H1 (cell line): ENCODE measurements at regions not wholly inside any gene's neighbourhood (a gene's known extent, or its start where the extent isn't known, plus 50 kb on each side); places are given as distances from the start of the nearest gene placed in this dataset.

Source experiments
- CTCF ChIA-PET: fragments of 300-600 bp; sonication (Branson Sonifier 250); formaldehyde crosslinking; loops from one replicate; lab custom pipeline; 2021; ENCODE audit not compliant: partially characterized antibody; lab: Charles Lee
- POLR2A ChIA-PET: fragments of 300-600 bp; sonication (Branson Sonifier 250); formaldehyde crosslinking; loops from one replicate; lab custom pipeline; 2021; ENCODE audit warnings: inconsistent platforms; ENCODE audit not compliant: partially characterized antibody; lab: Charles Lee
- DNase-seq, 2 experiments: peaks; one replicate each; pipeline versions ENCODE4 v3.0.0 to v3.0.0-alpha.2; 2010 to 2022; ENCODE audit warnings: low spot score in 2 of 2, low read depth in 1 of 2, mixed read lengths in 1 of 2
- FAIRE-seq: peaks from 2 replicates; lab custom pipeline; 2011; peaks lifted over from hg19 to GRCh38; lab: Jason Lieb, UNC
- H2AFZ ChIP-seq: 2 replicates; pipeline ENCODE4 v1.8.1; 2012; ENCODE audit warnings: low read length, inconsistent platforms
- H2AK5ac ChIP-seq: 2 replicates; pipeline ENCODE4 v1.6.1; 2013; ENCODE audit warnings: low read depth, low read length
- H2BK120ac ChIP-seq: replicated peaks from 2 replicates; pipeline ENCODE3; 2013; ENCODE audit warnings: low read depth, low read length, inconsistent platforms
- H2BK12ac ChIP-seq: 2 replicates; pipeline ENCODE4 v1.6.1; 2013; ENCODE audit warnings: low read depth, low read length
- H2BK15ac ChIP-seq: 2 replicates; pipeline ENCODE4 v1.6.1; 2013; ENCODE audit warnings: low read length
- H2BK20ac ChIP-seq: 2 replicates; pipeline ENCODE4 v1.6.1; 2013; ENCODE audit warnings: low read length
- H2BK5ac ChIP-seq: 2 replicates; pipeline ENCODE4 v1.6.1; 2013; ENCODE audit warnings: low read depth, low read length
- H3K14ac ChIP-seq: 2 replicates; pipeline ENCODE4 v1.6.1; 2013; ENCODE audit warnings: inconsistent platforms; ENCODE audit not compliant: insufficient read length
- H3K18ac ChIP-seq: 2 replicates; pipeline ENCODE4 v1.6.1; 2013; ENCODE audit warnings: low read length; ENCODE audit errors: extremely low read depth
- H3K23ac ChIP-seq: 2 replicates; pipeline ENCODE4 v1.6.1; 2013; ENCODE audit warnings: inconsistent platforms; ENCODE audit not compliant: insufficient read length
- H3K23me2 ChIP-seq: 2 replicates; pipeline ENCODE4 v1.6.1; 2013; ENCODE audit warnings: low read depth, low read length
- H3K27ac ChIP-seq: 2 replicates; pipeline ENCODE4 v1.6.1; 2011; ENCODE audit warnings: low read depth, low read length, inconsistent platforms
- H3K27me3 ChIP-seq, 4 experiments: replicated peaks in 1 of 4; 1 replicate in 1 of 4; 2 replicates in 3 of 4; pipeline versions ENCODE4 v1.6.1 to v1.8.1; 2011 to 2013; ENCODE audit warnings: low read length in 3 of 4, mild to moderate bottlenecking in 3 of 4, inconsistent platforms in 2 of 4, mixed read lengths in 2 of 4, moderate library complexity in 1 of 4; ENCODE audit not compliant: control insufficient read depth in 3 of 4, insufficient read depth in 3 of 4; ENCODE audit errors: extremely low read depth in 1 of 4
- H3K36me3 ChIP-seq, 4 experiments: 2 replicates each; pipeline versions ENCODE4 v1.6.1 to v1.8.1; 2011 to 2013; ENCODE audit warnings: mild to moderate bottlenecking in 4 of 4, low read length in 3 of 4, moderate library complexity in 2 of 4, control low read depth in 1 of 4, inconsistent platforms in 1 of 4; ENCODE audit not compliant: insufficient read depth in 4 of 4, control insufficient read depth in 2 of 4
- H3K4ac ChIP-seq: replicated peaks from 2 replicates; pipeline ENCODE3; 2013; ENCODE audit warnings: low read length, low read depth, mixed read lengths, inconsistent platforms; ENCODE audit not compliant: insufficient read length
- H3K4me1 ChIP-seq, 4 experiments: replicated peaks in 1 of 4; 1 replicate in 1 of 4; 2 replicates in 3 of 4; pipeline versions ENCODE4 v1.6.1 to v1.8.1; 2011 to 2013; ENCODE audit warnings: low read length in 3 of 4, inconsistent platforms in 2 of 4, mixed read lengths in 1 of 4; ENCODE audit not compliant: insufficient read depth in 4 of 4, control insufficient read depth in 3 of 4
- H3K4me2 ChIP-seq, 2 experiments: 2 replicates each; pipeline versions ENCODE4 v1.6.1 to v1.8.1; 2011 to 2013; ENCODE audit warnings: low read depth in 2 of 2, low read length in 2 of 2, control low read depth in 1 of 2, inconsistent platforms in 1 of 2, mild to moderate bottlenecking in 1 of 2; ENCODE audit not compliant: insufficient read depth in 1 of 2
- H3K4me3 ChIP-seq, 4 experiments: fragments of 200-600, 300-600 bp in 1 of 4; sonication (generic), shearing (Covaris generic), sonication (Bioruptor Twin) in 1 of 4; 2 replicates each; pipeline versions ENCODE4 v1.5.1 to v1.8.1; 2011 to 2016; ENCODE audit warnings: low read length in 4 of 4, low read depth in 3 of 4, control low read depth in 2 of 4, inconsistent platforms in 2 of 4, mild to moderate bottlenecking in 2 of 4, mixed read lengths in 1 of 4, moderate library complexity in 1 of 4; ENCODE audit not compliant: insufficient read depth in 2 of 4; ENCODE audit errors: extremely low read depth in 1 of 4
- H3K56ac ChIP-seq: replicated peaks from 2 replicates; pipeline ENCODE3; 2013; ENCODE audit warnings: low read depth, mild to moderate bottlenecking, mixed read lengths, low read length, inconsistent platforms; ENCODE audit not compliant: insufficient read length
- H3K79me1 ChIP-seq: 2 replicates; pipeline ENCODE4 v1.6.1; 2013; ENCODE audit warnings: low read depth, low read length, control low read depth
- H3K79me2 ChIP-seq, 2 experiments: 2 replicates each; pipeline versions ENCODE4 v1.6.1 to v1.8.1; 2012 to 2013; ENCODE audit warnings: low read length in 2 of 2, mild to moderate bottlenecking in 2 of 2, inconsistent platforms in 1 of 2; ENCODE audit not compliant: insufficient read depth in 2 of 2, control insufficient read depth in 1 of 2
- H3K9ac ChIP-seq, 4 experiments: replicated peaks in 1 of 4; 1 replicate in 1 of 4; 2 replicates in 3 of 4; pipeline versions ENCODE4 v1.6.1 to v1.8.1; 2011 to 2013; ENCODE audit warnings: low read depth in 3 of 4, low read length in 3 of 4, control low read depth in 2 of 4, mild to moderate bottlenecking in 2 of 4, moderate library complexity in 2 of 4, inconsistent platforms in 1 of 4; ENCODE audit errors: extremely low read depth in 1 of 4
- H3K9me3 ChIP-seq, 2 experiments: 2 replicates each; pipeline versions ENCODE4 v1.6.1 to v1.8.1; 2012 to 2013; ENCODE audit warnings: mild to moderate bottlenecking in 2 of 2, moderate library complexity in 2 of 2, control low read depth in 1 of 2, inconsistent platforms in 1 of 2, low read depth in 1 of 2, low read length in 1 of 2, mixed read lengths in 1 of 2; ENCODE audit not compliant: insufficient read depth in 2 of 2
- H4K20me1 ChIP-seq, 2 experiments: replicated peaks in 1 of 2; 2 replicates each; pipeline versions ENCODE3 to v1.8.1; 2011 to 2013; ENCODE audit warnings: inconsistent platforms in 2 of 2, low read length in 2 of 2, mild to moderate bottlenecking in 1 of 2; ENCODE audit not compliant: insufficient read depth in 2 of 2, control insufficient read depth in 1 of 2
- H4K5ac ChIP-seq: 2 replicates; pipeline ENCODE4 v1.6.1; 2013; ENCODE audit warnings: low read length, low read depth, mixed read lengths, inconsistent platforms; ENCODE audit not compliant: insufficient read length
- H4K8ac ChIP-seq: 2 replicates; pipeline ENCODE4 v1.8.0; 2013; ENCODE audit warnings: mild to moderate bottlenecking, moderate library complexity, low read length, inconsistent platforms; ENCODE audit not compliant: insufficient read depth; ENCODE audit errors: extremely low read depth
- H4K91ac ChIP-seq: replicated peaks from 2 replicates; pipeline ENCODE3; 2013; ENCODE audit warnings: low read length, mixed read lengths, inconsistent platforms; ENCODE audit not compliant: insufficient read length
- ASH2L ChIP-seq: fragments of 200-600, 300-600 bp; sonication (generic); IDR thresholded peaks from one replicate; pipeline ENCODE4 v1.7.1; 2017; ENCODE audit warnings: low read length
- CHD2 ChIP-seq: IDR thresholded peaks from 2 replicates; pipeline ENCODE4 v1.6.1; 2012; ENCODE audit warnings: low read length, improper control_type of control experiment
- KDM4A ChIP-seq: IDR thresholded peaks from one replicate; pipeline ENCODE4 v1.7.1; 2012; ENCODE audit warnings: low read depth, mild to moderate bottlenecking, moderate library complexity, low read length, inconsistent platforms; ENCODE audit not compliant: severe bottlenecking
- KDM5A ChIP-seq: fragments of 200-600 bp; IDR thresholded peaks from 2 replicates; pipeline ENCODE4 v1.7.1; 2012; ENCODE audit warnings: mild to moderate bottlenecking, low read length, inconsistent platforms, mixed read lengths
- RBBP5 ChIP-seq: IDR thresholded peaks from 2 replicates; pipeline ENCODE4 v1.7.1; 2012; ENCODE audit warnings: low read depth, mild to moderate bottlenecking, inconsistent platforms, low read length, moderate library complexity, borderline replicate concordance
- RFX5 ChIP-seq: IDR thresholded peaks from 2 replicates; pipeline ENCODE4 v1.6.1; 2011; ENCODE audit warnings: low read depth, low read length, improper control_type of control experiment, borderline replicate concordance
- RXRA ChIP-seq: IDR thresholded peaks from 2 replicates; pipeline ENCODE4 v1.6.1; 2011; ENCODE audit warnings: low read depth, mild to moderate bottlenecking, low read length, moderate library complexity; ENCODE audit not compliant: insufficient read depth
- SIX5 ChIP-seq: IDR thresholded peaks from 2 replicates; pipeline ENCODE4 v1.6.1; 2011; ENCODE audit warnings: mild to moderate bottlenecking, low read depth, low read length
- SP4 ChIP-seq: IDR thresholded peaks from 2 replicates; pipeline ENCODE4 v1.6.1; 2012; ENCODE audit warnings: low read length, inconsistent platforms
- WGBS, 2 experiments: shearing (Covaris generic) in 1 of 2; methylation state at CpG; one replicate each; pipeline versions ENCODE4 v1.1.6 to v1.1.7; 2013 to 2015; ENCODE audit warnings: low lambda C conversion rate in 2 of 2, mixed read lengths in 2 of 2, inconsistent platforms in 1 of 2, low coverage in 1 of 2, missing lambda C conversion rate in 1 of 2; ENCODE audit not compliant: insufficient replicate concordance in 2 of 2, insufficient coverage in 1 of 2, insufficient read length in 1 of 2; ENCODE audit errors: extremely low coverage in 1 of 2, missing lambda C conversion rate in 1 of 2; 5-methylcytosine and 5-hydroxymethylcytosine counted together
- TF ChIP-seq, protein P1 (sequence below): IDR thresholded peaks from 2 replicates; pipeline ENCODE4 v1.6.1; 2011; ENCODE audit warnings: low read depth, mild to moderate bottlenecking, low read length; ENCODE audit not compliant: insufficient read depth
- TF ChIP-seq, protein P2 (sequence below): IDR thresholded peaks from 2 replicates; pipeline ENCODE4 v1.6.1; 2011; ENCODE audit warnings: low read length, improper control_type of control experiment

DNA sequence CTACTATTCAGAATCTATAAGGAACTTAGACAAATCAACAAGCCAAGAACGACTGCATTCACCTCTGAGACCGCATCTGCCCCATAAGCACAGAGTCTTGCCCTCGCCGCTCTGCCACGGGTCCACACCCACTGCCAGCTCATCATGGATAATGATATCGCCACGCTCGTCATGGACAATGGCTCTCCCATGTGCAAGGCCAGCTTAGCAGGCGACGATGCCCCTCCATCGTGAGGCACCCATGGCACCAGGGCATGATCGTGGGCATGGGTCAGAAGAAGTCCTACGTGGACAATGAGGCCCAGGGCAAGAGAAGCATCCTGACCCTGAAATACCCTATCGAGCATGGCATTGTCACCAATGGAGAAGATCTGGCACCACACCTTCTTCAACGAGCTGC is 92.1 kb upstream of the FXR1 start:
- H3K79me2 ChIP-seq: no peaks in the 10 kb centered on the region
- no peak overlapping the region for H2BK15ac ChIP-seq
- ChIA-PET CTCF (interaction anchor here (1.0 kb wide), 2 partner anchors 9 to 34 kb away, joined by 4 read pairs; no protein-coding TSS in a partner anchor), POLR2A (no interaction called here)
- no peaks in the 10 kb centered on the region for H3K36me3 ChIP-seq
- no peak overlapping the region for H3K23ac ChIP-seq
- H3K18ac ChIP-seq: no peak overlapping the region
- H2BK12ac ChIP-seq: no peak overlapping the region
- H3K9ac ChIP-seq: no peak overlapping the region; a peak in 1 of 7 replicates
- H3K14ac ChIP-seq: no peak overlapping the region
- H3K27ac ChIP-seq: no peak overlapping the region
- H4K20me1 ChIP-seq: no peaks in the 10 kb centered on the region
- H2BK5ac ChIP-seq: no peak overlapping the region
- H4K91ac ChIP-seq: no peak overlapping the region
- H3K79me1 ChIP-seq: no peaks in the 10 kb centered on the region
- no peak overlapping the region for H3K4me2 ChIP-seq
- no peak overlapping the region for H2AK5ac ChIP-seq
- no peak overlapping the region for H3K4me3 ChIP-seq
- no peak overlapping the region for H2AFZ ChIP-seq
- no peak overlapping the region for H4K5ac ChIP-seq
- no peaks in the 10 kb centered on the region for H3K4me1 ChIP-seq
- no peaks in the 10 kb centered on the region for H3K23me2 ChIP-seq
- H3K4ac ChIP-seq: no peak overlapping the region
- DNase-seq (no peak), FAIRE-seq (no peak)
- no peak overlapping the region for H2BK120ac ChIP-seq
- no peak overlapping the region for H2BK20ac ChIP-seq
- H3K56ac ChIP-seq: no peak overlapping the region
- no peaks in the 10 kb centered on the region; a peak in 1 of 4 replicates for H3K9me3 ChIP-seq
- TF ChIP-seq KDM5A (no peak), RBBP5 (no peak), SIX5 (no peak), KDM4A (no peak), RXRA (no peak), CHD2 (no peak), SP4 (no peak), ASH2L (no peak), RFX5 (no peak)
- TF ChIP-seq, protein P1, sequence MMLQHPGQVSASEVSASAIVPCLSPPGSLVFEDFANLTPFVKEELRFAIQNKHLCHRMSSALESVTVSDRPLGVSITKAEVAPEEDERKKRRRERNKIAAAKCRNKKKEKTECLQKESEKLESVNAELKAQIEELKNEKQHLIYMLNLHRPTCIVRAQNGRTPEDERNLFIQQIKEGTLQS: no peak
- TF ChIP-seq, protein P2, sequence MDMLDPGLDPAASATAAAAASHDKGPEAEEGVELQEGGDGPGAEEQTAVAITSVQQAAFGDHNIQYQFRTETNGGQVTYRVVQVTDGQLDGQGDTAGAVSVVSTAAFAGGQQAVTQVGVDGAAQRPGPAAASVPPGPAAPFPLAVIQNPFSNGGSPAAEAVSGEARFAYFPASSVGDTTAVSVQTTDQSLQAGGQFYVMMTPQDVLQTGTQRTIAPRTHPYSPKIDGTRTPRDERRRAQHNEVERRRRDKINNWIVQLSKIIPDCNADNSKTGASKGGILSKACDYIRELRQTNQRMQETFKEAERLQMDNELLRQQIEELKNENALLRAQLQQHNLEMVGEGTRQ: no peak
- TF ChIP-seq, all 59 proteins: peak for 0
- WGBS, 2 experiments: 93% methylated on average over 15 of the region's 15 CpGs; no CpG with 5 or more reads in 1 of the 2 experiments
- Histone ChIP-seq H3K27me3 (no peaks in the 10 kb centered on the region), H4K8ac (no peak overlapping the region)
